Stromal cell of bone marrow (primary cell): ENCODE measurements at regions not wholly inside any gene's neighbourhood (a gene's known extent, or its start where the extent isn't known, plus 50 kb on each side); places are given as distances from the start of the nearest gene placed in this dataset.

ENCODE experiments used
- DNase-seq: peaks from one replicate; pipeline ENCODE4 v3.0.0-alpha.2; 2012; ENCODE audit warnings: low read depth

DNA sequence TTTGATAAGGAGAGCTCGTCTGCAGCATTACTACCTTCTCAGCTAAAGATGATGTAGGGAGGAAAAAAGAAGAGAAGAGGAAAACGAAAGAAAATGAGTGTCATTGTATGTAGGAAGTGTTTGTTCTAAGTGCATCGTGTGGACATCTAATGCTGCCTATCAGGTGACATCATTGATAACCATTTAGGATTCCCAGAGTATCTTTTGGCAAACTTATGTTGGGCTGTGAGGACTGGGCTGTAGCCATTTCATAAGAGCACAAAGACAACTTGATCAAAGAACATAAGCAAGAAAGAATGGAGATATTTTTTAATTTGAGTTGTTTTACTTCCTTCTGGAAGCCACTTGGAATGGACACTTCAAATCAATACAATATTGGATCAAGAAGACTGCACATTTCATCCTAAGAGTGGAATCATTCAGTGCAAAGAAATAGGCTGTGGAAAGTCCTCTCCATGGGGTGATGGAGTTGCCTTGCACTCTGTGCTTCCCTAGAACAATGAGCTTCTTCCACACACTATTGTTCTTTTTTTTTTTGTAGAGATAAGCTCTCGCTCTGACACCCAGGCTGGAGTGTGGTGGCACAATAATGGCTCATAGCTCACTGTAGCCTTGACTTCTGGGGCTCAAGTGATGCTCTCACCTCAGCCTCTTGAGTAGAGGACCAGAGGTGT is 52.4 kb upstream of the UBL3 start:
- no peak for DNase-seq

DNA sequence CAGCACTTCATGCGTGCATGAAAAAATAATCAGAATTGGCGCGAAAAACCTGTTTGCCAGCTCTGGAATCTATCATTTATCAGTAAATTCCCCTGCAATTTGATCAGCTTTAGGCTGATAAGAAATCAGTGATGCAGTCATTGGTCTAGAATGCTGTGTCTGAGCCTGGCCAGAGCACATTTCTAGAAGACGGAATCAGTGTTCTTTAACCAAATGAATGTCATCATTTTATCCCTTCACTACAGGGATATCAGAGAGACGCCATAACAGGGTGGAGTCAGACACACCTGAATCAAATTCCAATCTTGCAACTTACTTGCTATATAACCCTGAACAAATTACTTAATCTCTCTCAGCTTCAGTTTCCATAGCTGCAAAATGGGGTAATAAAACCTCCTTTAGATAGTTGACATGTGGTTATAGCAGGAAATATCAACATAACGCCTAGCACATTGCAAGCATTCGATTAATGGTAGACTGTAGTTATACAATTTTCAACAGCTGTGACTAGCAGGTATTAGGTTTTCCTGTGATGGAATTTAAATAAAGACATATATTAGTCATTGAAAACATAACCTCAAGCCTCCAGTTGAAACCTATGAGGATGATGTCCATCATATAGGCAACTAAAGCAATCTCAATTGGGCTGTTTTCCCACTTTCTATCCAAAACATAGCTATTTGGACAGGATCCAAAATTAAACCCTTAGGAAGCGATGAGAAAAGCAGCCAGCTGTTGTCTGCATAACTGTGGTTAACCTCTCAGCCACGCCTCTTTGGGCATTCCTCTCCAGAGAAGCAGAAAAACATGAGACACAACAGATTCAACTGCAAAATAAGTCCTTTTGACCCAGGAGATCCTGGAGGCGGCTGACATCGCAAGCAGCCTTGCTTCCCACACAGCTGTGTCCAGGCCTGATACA is 51.6 kb upstream of the UBL3 start:
- peak; percentile 63 for DNase-seq
